NCI-H345 treated with DMSO at 0.1 percent for 48 hours (cell line): ENCODE measurements at regions not wholly inside any gene's neighbourhood (a gene's known extent, or its start where the extent isn't known, plus 50 kb on each side); places are given as distances from the start of the nearest gene placed in this dataset.
"Not testable (repeated sequence)": the region's sequence is repeated elsewhere in the genome, so short reads cannot be mapped to it uniquely, and the experiment has no call there.

Experiments used
- DNase-seq: peaks from one replicate; lab custom pipeline; 2025; ENCODE audit not compliant: unreplicated experiment; lab: John Stamatoyannopoulos, UW

DNA sequence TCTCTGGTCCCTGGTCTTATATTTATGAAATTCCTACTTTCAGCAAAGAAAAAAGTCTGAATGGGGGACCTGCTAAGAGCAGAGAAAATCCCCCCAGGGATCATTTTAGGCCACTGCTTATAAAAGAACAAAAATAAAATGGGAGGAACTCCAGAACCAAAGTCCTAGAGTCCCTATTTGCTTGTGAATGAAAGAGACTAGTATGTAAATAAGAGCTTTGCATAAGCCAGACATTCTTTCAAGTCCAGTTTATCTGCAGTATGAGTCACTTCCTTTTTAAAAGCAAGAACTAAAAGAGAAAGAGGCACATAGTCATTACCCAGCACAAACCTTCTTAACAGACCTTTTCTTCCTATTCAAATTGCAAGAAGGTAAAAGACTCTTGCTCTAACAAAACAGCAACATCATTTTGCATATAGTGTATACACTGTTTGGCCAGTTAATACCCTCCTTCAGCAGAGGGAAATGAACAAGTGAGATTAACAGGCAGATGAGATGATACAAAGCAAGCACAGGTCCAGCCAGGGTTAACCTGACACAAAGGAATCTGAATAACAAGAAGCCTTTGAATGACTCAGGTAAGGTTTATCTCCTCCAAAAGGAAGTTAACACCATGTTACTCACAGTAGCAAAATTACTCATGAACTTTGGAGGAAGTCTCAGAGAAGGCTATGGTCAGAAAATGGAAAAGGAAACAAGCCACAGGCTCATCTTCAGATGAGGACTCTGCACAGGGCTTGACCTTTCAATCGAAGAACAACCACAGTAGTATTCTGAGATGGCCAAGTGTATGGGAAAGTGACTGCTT is 87.3 kb downstream of the PHLDA1 start:
- no peak for DNase-seq

DNA sequence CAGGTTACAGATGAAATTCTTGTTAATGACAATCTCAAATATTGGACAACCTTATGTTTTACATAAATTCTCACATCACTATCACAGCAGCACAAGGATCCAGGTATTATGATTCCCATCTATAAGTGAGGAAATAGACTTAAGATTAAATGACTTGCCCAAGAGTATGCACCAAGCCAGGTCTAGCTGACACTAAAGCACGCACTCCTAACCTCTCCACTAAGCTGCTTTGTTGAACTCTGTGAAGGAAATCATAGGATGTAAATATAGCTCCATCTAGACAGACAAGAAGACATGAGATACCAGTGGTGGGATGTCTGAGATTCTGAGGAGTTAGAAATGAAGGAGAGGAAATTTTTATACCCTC is 87.9 kb downstream of the PHLDA1 start:
- DNase-seq = no peak

DNA sequence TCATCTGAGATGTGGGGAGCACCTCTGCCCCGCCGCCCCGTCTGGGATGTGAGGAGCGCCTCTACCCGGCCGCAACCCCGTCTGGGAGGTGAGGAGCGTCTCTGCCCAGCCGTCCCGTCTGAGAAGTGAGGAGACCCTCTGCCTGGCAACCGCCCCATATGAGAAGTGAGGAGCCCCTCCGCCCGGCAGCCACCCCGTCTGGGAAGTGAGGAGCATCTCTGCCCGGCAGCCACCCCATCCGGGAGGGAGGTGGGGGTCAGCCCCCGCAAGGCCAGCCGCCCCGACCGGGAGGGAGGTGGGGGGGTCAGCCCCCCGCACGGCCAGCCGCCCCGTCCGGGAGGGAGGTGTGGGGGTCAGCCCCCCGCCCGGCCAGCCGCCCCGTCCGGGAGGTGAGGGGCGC is 89.9 kb downstream of the PHLDA1 start:
- not testable (repeated sequence) for DNase-seq

DNA sequence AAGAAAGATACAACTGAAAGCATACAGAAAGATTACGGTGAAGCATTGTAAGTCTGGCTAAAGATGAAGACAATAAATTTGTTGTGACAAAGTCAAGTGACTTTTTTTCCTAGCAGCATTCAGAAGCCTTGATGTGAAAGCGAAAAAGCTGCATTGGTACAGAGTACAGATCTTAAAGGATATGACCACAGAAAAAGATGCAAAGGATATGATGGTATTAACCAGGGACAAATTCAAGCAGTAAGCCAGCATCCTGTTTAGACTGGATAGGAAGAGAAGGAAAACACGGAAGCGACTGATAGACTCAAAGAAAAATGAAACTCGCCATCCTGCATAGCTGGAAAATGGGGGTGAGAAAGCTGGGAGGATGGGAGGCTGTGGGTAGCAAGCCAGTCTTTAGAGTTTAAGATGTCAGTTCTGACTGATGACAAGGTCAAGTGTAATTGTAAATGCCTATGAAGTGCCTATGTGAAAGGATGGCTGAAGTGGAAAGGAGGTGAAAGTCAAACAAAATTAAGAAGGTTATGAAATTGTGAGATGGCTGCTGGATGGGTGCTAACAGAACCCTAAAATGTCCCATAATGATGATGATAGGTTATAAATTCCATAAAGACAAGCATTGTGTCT is 92.4 kb downstream of the PHLDA1 start:
- no peak for DNase-seq

DNA sequence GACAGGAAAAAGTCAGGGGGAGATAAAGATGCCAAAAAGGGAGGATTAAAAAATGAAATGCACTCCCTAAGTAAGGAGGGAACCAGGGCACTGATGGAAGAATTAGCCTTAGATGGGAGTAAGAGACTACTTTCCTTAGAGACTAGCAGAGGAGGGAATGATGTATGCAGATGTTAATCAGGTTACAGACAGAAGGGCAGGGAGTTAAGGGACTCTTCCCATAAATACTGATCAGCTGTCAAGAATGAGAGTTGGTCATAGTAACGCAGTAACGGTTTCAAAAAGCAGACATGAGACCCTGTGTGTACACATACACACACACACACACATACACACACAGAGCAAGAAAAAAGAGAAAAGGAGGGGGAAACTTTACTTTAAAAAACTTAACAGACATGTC is 93.4 kb downstream of the PHLDA1 start:
- no peak for DNase-seq

DNA sequence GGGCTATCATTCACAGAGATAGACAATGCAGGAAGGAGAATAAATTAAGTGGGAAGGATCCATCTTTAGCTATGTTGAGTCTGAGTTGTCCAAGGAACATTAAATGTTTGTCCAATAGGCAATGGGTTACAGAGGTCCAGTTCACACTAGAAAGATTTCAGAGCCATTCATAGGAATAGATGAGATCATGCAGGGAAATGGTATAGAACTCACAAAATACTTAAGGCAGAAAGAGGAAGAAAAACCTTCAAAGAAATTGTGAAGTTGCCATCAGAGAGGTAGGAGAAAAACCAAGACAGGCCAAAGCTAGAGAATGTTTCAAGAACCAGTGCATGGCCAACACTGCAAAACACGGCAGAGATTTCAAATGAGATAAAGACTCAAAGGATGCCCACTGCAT is 94.1 kb downstream of the PHLDA1 start:
- DNase-seq = no peak

DNA sequence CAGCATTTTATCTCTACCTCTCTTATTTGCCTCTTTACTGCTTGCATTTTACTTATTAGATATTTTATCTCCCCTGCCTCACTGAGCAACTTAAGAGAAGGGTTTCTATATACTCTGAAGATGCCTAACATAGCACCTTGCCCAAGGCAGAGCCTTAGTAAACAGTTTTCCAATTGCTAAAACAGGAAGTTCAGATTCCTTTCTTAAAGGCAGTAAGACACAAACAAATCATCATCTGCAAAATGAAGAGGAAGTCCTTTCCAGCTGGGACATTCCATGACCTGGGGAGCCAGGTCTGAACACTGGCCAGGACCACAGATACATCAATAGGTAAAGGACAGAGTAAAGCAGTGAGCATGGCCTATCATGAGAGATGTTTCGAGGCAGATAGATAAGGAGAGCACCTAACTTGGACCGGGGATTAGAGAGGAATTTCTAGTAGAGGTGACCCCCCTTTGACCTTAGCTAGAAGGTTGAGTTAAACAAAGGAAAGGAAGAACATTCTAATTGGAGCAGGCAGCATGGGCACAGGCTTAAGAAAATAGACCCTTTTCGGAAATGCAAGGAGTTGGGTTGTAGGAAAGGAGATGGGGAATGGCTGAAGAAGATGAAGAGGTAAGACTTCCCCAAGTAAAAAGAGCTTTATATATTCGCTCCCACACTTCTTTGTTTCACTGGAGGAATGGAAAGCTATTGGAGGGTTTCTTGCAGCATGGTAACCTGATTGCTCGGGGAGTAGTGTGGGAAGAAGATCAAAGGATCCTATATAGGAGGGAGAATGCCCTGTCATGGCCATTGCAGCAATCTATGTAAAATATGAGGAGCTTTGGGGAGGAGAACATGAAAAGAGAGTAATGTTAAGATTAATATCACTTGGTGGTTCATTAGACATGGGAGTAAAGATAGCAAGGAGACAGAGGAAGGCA is 94.8 kb downstream of the PHLDA1 start:
- no peak for DNase-seq

DNA sequence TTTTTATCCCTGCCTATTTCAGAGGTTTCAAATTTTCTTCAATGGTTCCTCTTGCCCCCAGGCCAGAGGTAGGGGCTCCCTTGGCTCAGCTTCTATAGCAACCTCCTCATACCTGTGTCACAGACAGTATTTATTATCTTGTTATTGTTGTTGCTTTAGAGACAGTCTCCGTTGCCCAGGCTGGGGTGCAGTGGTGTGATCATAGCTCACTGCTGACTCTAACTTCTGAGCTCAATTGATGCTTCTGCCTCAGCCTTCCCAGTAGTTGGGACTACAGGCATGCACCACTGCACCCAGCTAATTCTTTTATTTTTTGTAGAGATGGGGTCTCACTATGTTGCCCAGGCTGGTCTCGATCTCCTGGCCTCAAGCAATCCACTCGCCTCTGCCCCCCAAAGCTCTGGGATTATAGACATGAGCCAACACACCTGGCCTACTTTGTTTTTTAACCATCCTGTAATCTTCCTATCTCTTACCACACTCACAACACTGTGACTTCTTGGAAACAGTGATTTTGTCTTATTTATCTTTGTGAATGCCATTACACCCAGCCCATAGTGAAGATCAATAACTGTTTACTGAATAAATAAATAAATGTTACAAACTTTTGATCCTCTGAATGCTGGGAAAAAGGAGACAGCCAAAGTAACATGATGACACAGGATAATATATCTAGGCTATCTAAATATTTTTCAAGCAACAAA is 95.9 kb downstream of the PHLDA1 start:
- DNase-seq = no peak

DNA sequence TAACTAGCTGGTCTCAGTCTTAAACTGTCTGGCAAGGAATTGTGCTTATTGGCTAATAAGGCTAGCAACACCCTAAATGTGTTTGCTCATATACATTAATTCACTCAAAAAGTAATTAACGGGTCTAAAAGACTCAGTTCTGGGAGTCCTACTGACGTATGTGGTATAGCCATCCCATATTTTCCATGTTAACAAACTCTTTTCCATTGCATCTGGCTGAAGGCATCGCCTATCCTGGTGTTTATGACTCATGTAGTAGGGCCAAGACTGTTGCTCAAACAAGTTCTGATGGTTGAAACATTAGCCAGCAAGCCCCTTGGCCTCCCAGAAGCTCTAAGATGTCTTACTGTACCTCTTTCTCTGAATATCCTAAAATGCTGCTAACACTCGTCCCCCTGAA is 98.5 kb downstream of the PHLDA1 start:
- DNase-seq = no peak

DNA sequence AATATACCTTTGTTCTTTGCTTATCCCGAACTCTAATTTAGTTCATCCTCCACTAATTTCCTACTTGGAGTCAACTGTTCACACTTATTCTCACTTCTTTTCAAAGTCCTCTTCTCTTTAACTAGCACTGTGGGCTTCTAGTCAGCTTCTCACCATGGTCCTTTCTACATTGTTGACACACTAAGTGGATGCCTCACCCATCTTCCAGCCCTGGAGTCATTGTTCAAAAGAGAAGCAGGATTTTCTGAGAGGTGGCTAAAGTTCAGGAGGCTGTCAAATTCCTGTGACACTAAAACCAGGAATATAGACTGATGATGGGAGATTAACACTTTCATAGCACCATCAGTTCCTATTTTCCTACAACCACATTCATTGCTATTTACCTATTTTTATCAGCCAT is 99.3 kb downstream of the PHLDA1 start:
- no peak for DNase-seq

DNA sequence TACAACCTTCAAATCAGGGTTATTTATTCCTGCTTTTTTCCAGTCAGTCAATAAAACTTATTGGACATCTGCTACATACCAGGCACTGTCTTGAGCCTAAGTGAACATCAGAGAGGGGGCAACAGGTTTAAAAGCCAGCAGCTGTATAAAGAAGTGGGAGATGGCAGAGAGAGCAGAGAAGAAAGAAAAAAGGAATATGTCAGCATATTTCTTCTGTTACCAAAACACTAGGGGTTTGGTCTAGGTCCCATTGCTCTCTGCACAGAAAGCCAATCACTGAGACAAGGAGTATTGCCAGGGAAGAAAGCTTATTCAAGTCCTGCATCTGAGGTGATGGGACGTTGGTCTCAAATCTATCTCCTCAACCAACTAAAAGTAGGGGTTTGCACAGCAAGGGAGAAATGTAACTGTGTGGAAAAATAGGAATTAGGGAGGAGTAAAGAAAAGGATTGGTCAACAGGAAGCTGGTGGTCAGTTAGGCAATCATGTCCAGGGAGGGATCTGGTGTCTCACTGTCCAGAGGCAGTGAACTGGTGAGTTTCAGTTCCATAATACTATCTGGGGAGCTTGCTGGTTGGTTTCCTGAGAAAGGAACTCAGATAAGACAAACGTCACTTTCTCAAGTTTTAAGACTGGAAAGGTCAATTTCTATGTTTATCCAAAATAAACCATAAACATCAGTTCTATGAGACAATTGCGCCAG is 107.5 kb downstream of the PHLDA1 start:
- DNase-seq = no peak

DNA sequence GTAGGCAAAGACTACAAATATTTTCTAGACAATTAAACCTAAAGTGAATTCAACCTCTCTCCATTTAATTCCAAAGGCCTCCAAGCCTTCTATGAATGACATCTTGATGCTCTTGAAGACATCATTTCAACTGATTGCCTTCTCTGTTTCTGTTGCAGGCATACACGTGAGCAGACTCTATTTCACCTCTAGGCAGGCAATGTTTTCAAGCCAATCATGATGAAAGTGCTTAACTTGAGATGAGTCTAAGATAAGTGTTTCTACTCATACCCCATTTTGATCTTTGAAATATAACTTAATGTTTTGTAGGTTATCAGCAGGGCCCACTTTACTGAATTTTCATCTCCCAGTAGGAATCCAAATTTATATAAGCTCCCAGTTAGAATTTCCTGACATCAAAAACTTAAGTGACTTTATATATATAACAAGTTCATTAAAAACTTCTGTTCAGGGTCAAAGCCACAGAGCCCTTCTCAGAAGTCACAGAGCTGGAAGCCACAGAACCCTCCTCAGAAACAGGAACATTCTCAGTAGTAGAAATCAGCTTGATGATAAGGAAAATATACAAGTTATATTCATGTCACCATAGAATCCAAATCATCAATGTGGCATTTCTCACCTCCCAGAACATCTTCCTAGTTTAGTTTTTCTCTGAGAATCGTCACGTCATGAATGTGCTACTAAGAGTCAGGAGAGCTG is 108.5 kb downstream of the PHLDA1 start:
- no peak for DNase-seq

DNA sequence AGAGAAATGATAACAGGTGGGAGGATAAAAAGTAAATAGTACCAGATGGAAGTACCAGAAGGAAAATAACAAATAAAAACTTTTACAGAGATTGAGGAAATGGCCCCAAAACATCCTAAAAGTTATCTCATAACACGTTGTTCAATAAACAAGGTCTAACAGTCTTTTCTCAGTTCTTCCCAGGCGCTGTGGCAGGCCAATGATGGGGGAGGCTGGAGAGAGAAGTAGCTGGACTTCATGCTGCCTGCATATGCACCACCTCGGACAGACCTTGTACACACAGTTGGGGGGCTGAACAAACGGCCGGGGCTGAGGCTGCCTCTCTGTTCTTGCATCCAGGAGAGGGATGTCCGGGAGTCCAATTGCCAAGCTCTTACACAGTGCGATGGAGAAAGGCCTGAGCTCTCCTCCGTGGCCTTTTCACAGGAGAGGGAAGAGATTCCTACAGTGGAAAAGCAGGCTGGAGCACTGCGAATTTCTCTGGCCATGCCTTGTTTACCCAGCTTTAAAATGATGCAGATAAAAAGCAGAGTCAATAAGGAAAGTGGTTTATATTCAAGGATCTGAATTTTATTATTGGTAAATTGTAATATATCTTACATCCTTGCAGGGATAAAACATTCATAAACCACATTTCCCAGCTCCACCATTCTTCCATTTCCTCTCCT is 109.8 kb downstream of the PHLDA1 start:
- no peak for DNase-seq

DNA sequence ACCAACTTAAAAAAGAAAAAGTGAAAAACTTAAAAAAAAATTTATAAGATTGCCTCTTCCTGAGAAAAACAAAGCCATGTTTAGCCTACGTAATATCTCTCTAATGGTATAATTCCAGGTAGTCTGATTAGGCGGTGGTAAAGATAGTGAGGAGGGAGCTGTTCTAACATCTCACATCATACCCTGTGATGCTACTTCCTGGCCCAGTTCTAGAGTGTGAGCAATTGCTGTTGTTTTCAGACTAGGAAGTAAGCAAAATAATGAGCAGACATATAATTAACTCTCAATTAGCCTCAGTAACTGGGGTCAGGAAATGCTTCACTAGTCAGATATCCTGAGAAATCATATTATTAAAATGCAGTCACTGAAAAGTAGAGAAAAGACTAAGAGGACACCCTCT is 113.9 kb downstream of the PHLDA1 start:
- no peak for DNase-seq

DNA sequence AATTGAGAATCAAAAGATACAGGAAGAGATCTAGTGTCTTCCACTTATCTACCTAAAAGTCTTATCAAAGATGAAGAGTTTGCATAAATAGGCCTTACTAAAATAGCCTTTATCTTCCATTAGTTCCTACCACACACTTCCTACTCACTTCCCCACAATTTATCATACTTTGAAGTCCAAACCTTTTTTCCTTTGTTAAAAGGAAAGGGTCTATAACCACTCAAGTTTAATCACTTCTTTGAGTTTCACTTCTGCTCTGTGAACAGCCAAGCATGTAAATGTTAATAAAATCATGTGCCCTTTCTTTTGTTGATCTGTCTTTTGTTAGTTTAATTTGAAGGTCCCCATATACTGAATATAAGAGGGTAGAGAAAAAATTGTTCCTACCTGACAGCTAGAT is 114.5 kb downstream of the PHLDA1 start:
- no peak for DNase-seq

DNA sequence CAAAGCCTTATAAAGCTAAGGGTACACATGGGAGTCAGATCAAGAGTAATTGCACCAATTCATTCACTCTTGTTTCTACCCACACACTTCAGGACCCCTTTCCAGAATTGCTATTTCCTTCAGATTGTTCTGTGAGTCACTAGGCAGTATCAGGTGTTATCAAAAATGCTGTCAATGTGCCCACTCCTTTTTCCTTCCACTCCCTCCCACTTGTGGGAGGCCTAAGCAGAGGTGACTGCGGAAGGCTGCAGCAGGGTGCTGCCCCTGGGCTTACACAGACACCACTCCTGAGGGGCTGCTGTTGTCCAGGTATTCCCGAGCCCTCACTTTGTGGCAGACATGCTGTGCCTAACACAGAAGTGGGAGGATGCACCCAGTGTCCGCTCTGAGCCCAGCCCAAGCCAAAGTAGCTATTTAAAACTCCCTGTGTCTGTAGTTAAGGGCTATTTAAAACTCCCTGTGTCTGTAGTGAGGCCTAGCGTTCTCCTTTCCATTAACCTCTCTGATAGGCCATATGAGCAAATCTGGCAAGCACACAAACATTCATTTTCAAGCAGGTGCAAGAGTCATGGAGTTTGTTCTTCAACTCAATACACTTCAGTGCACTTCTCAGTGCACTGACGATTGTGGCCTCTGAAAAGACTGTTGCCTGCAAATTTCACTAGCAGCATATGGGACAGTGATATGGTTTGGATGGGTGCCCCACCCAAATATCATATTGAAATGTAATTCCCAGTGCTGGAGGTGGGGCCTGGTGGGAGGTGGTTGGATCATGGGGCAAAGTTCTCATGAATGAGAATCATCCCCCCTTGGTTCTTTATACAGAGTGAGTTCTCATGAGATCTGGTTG is 117.8 kb downstream of the PHLDA1 start:
- DNase-seq = peak; percentile 25

DNA sequence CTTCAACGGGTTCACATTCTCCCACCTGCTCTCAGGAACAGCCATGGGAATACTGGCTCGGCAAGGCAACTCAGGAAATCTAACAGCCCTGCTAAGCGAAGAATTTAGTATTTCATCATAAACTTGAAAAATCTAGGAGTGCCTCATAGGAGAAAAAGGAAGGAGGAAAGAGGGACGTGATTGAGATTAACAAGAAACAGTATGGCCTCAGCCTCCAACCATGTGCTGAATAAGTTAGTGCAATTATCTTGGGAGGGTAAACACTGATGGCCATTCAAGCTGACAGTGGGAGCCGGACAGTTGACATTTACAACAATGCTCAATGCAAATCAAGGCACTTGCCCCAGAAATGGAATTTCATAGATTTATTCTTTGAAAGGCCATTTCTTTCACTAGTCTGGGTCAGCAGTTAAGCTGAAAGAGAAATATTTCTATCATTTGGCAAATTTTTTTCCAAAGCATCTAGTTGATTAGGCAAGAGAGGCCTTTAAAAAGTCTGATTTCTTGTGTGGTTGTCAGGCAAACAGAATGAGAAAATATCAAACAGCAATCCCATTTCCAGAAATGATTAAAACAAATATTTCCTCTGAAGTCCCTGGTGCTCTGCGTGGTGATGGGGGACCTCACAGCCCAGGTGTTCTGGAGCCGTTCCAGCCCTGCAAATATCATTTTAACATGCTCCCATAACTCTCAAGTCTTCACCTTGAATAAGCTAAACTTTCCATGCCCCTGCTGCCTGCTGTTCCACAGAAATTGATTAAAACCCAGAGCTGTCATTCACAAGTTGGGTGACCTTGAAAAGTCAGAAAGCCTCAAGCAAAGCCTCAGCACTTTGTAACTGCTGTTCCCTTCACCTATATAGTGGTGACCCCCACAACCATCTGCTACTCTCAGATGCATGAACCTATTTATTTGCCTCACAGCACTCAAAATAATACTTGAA is 121.6 kb downstream of the PHLDA1 start:
- DNase-seq = peak; percentile 38
